ENCODE measurements at regions not wholly inside any gene's neighbourhood (a gene's known extent, or its start where the extent isn't known, plus 50 kb on each side); places are given as distances from the start of the nearest gene placed in this dataset.

DNA sequence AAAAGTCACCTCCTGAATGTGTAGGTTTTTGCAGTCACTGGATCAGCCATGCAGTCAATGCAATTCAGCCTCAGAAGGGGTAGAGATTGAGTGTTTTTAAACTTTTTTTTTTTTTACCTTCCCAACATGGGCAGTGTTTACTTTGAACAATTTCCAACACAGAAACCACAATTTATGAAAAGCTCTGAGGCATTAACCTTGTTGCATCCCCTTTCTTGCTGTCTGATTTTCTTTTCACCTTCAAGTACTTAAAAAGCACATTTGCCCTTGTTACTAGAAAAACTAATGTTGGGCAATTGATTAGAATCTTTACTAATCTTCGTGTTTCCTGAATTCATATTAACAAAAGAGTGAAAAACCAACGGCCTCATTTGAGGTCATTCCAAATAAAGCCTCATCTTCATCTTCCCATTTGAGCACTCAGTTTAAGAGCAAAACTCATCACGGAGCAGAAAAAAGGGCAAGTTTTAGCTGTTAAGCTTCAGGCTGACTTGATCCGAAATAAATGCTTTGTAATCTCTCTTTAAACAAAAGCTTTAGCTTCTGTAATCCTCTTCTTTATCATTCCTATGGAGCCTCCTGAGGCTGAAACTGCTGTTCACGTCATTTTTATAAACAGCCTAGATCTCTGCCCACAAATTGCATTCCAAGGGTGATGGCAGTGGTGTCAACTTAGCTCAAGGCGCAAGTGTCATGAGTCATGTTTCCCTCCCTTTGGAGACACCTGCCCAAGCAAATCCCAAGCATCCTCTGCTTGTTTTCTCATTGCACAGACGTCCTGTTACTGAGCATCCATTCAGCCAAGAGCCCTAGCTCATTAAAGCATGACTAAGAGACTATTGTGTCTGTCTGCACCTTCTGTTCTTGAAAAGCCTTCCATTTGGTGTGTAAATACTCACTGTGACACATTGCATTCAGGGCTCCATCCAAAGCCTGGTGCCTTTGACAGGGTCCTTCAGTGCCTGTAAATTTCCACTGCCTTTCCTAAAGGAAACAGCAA is 107.7 kb downstream of the HNMT start:
- TF ChIP-seq, protein P1, sequence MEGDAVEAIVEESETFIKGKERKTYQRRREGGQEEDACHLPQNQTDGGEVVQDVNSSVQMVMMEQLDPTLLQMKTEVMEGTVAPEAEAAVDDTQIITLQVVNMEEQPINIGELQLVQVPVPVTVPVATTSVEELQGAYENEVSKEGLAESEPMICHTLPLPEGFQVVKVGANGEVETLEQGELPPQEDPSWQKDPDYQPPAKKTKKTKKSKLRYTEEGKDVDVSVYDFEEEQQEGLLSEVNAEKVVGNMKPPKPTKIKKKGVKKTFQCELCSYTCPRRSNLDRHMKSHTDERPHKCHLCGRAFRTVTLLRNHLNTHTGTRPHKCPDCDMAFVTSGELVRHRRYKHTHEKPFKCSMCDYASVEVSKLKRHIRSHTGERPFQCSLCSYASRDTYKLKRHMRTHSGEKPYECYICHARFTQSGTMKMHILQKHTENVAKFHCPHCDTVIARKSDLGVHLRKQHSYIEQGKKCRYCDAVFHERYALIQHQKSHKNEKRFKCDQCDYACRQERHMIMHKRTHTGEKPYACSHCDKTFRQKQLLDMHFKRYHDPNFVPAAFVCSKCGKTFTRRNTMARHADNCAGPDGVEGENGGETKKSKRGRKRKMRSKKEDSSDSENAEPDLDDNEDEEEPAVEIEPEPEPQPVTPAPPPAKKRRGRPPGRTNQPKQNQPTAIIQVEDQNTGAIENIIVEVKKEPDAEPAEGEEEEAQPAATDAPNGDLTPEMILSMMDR (IDR thresholded peaks at IDR 0.05), result no peak
- no peak for TF ChIP-seq POLR2AphosphoS5 (IDR thresholded peaks at IDR 0.05)
- no peak for TF ChIP-seq POLR2A (IDR thresholded peaks at IDR 0.05)

Data from gastroesophageal sphincter (tissue), 3 donors.